HG03565 (cell line): ENCODE measurements at regions not wholly inside any gene's neighbourhood (a gene's known extent, or its start where the extent isn't known, plus 50 kb on each side); places are given as distances from the start of the nearest gene placed in this dataset.
"Not testable (repeated sequence)": the region's sequence is repeated elsewhere in the genome, so short reads cannot be mapped to it uniquely, and the experiment has no call there.

Experiments
- ATAC-seq: cut with Tn5 transposase; IDR thresholded peaks from one replicate; pipeline ENCODE4 v1.9.1; 2021; ENCODE audit warnings: mild to moderate bottlenecking, moderate library complexity; ENCODE audit not compliant: unreplicated experiment

DNA sequence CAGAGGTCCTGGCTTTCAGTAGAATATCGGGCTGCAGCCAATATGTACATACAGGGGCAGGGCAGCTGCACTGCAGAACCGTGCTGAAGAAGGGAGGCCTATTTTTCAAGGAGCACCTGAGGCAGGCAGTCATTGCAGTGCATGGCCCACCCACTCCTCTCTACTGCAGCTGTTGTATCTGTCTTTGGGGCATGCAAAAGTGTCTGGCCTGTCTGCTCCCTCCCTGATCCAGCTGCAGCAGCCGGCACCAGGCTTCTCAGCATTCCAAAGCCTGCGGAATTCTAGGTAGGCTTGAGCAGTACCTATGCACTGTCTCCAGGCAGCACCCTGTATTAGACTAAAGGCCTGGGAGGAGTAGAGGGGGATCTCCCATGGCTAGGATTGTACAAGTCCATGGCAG lies 415.2 kb upstream of the MAGEB16 start:
- no peak for ATAC-seq

DNA sequence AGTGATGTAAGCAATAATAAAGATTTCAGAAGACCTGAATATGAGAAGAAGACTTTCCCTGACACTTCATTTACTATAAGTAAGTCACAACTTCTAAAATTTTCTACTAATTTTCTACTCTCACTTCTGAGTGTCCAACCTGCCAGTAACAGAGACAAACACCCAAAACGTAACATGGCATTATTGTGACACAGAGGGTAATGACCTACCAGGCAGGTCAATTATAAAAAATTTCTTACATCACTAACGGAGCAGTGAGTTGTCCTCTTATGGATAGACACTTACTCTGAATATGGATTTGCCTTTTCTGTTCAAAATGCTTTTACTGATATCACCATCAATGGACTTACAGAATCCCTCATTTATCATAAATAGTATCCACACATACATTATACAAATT lies 405.9 kb upstream of the MAGEB16 start:
- ATAC-seq, result no peak

DNA sequence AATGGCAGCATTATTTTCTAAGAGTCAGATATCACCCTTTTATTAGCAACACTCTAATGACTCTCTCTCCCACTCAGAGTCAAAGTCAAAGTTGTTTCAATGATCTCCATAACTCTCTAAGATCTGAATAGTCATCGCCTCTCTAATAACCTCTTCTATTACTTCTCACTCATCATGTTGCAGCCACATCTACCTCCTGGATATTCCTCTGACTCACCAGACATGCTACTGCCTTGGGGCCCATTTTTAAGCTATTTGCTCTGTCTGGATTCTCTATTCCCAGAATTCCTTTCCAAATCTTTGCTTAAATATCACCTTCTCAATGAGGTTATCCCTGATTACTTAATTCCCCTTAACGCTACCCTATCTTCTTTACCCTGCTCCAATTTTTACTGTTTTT lies 391.8 kb upstream of the MAGEB16 start:
- no peak for ATAC-seq

DNA sequence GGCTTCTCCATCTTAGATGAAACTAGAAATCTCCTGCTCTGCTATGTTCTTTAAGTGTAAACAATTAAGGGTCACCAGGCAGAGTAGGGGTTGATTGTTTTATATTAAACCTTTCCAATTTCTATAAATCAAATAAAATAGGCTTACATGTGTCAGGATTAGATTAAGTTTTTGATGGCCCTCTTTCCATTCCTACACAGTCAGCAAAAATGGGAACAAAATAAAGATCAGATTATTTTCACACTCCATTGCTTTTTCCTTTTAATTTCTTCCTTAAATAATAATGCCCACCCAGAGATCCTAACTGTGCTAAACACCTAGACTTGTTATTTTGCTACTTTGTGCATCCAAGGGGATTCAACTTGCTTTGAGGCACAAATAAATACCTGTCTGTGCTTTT lies 381.4 kb upstream of the MAGEB16 start:
- ATAC-seq, result no peak

DNA sequence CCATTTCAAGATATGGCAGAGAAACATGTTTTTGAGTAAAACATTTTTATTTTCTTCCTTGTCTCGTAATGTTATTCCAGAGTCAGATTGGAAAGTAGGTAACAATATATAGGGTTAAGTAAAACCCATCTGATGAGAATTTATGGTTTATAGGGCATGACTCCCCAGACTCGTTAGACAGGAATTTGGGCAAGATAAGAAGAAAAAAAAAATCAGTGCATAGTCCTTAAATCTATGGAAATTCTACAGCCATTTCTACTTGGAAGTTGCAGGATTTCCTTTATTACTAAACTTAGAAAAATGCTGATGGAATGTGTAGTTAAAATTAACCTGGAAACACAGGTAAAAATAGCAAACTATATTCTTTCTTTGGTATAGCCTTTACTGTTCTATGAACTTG lies 366.1 kb upstream of the MAGEB16 start:
- no peak for ATAC-seq

DNA sequence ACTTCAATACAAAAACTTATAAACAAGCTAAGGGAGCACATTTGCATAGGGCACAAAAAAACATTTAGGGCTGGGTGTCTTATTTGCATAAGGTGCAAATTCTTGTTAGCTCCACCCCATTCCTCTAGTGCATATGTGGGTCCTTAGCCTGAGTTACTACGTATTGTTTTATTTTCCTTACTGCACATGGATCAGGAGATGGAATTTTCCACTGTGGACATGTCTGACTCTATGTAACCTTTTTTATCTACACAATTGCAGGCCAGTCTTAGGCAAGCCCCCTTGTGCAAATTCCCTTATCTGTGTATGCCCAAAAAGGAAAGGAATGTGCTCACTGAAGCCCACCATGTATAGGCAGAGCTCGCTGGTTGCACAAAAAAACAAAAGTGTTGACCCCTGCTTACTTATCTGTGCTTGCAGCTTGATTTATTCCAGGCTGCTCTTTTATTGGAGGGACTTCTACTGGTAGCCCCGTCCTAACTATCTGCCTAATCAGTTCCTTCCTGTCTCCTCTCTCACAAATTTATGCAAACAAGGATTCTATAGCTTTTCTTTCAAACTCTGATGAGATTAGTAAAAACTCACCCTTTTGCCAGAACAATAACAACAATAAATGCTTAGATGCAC lies 359.0 kb upstream of the MAGEB16 start:
- no peak for ATAC-seq

DNA sequence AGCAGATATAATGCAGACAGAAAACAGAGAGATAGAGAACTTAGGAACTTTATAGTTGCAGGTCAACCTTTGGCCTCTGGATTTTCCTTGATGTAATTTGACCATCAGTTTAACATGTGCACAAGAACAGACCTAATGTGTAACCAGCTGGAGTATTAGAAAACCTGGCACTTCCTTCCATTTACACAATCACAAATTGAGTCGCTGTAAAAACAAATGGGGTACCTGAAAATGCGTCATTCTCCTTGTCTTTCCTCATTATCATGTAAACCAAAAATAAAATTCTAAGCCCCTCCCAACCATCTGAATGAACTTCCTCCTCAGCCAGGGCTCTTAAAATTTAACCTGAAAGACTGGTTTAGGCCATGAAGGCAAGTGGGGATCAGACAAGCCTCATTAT lies 358.4 kb upstream of the MAGEB16 start:
- no peak for ATAC-seq

DNA sequence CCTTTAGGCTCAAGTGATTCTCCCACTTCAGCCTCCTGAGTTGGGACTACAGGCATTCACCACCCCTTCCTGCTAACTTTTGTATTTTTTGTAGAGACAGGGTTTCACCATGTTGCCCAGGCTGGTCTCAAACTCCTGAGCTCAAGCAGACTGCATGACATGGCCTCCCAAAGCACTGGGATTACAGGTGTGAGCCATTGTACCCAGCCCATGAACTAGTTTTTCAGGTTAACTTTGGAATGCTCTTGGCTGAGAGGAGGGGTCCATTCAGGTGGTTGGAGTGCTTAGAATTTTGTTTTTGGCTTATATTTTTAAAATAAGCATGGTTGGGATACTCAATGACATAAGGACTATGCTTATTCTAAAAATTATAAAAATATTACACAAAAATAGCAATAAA lies 355.7 kb upstream of the MAGEB16 start:
- ATAC-seq, result no peak

DNA sequence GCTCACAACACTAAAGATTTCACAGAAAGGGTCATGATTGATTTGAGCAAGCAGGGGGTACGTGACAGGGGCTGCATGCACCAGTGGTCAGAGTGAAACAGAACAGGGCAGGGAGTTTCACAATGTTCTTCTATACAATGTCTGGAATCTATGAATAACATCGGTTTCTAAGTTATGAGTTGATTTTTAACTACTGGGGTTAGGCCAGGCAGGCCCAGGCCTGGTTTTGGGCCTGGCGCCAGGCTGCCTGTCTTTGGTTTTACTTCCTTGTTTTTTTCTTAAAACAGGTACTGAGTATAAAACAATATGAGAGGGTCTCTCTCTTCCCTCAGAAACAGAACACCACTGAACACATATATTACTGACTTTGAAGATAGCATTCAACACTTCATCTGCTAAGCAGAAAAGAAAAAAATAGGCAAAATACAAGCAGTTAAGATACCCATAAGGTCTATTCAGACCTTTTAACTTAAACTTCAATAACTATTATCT lies 355.0 kb upstream of the MAGEB16 start:
- ATAC-seq, result not testable (repeated sequence)

DNA sequence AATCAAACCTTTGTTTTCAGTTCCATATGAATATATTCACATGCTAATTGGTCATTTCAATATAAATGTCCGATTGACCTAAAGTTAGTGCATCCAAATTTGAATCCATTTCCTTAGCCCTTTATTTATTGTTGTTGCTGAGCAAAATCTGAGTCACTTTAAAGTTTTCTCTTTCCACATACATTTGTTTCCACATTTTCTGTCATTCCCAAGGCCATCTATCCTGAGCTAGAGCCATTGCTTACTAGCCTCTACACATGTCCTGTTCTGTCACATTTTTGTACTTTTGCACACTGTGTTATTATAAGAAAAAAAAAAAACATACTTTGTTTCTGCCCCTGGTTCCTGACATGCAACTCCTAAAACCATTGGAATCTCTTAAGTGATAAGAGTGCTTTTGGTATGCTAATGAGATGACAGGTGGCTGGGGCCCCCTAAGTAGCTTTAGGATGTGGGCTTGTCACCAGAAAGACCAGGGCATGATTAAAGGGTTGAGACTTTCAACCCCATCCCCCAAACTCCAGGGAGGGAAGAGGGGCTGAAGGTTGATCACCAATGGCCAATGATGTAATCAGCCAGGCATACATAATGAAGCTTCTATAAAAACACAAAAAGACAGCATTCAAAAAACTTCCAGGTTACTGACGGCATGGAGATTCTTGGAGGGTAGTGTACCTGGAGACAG lies 353.3 kb upstream of the MAGEB16 start:
- ATAC-seq, result no peak

DNA sequence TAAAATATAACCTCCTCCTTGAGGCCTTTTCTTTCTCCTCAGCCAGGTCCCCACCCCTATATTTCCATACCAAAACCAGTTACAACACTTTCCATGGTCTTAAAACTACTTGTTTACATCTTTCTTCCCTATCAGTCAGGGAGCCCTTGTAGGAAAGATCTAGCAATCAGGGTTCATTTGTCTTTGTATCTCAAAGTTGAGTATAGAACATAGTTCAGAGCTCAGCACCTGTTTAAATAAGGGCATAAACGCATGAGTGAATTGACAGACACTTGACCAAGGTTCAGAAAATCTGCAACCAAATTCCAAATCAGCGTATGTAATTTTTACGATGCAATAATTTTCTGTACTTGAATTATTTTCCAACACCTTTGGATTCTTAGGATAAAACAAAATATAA lies 352.2 kb upstream of the MAGEB16 start:
- ATAC-seq, result no peak

DNA sequence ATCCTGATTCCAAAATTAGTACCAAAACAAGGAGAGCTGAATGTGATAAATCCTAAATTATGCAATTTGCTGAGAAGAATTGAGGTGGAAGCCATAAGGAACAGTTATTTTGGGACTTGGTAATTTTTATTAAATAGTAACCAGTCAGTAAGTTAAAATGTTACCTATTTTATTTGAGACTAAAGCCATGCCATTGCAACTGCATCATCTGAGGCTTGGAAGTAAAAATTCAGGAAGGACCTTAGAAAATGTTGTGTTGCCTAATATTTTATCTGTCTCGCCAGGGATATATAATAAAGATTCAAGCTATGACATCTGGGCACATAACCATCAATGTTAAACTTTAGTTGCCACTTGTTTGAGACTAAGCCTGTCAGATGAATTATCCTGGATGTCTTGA lies 341.3 kb upstream of the MAGEB16 start:
- no peak for ATAC-seq

DNA sequence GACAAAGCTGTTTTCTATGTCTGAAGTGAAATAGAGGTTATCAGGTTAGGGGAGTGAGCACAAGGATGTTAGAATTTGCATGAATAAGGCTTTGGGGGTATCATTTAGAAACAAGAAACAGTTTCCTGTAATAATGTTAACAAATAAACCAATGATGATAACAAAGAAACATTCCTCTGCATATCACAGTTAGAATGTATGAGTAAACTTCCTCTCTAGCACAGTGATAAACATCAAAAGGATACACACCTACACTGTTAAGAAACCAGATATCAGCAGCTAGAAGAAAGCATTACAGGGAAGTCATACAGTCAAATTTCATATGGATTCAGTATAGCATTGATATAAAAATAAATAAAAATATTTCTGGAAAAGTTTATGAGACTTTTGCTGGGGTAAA lies 340.0 kb upstream of the MAGEB16 start:
- ATAC-seq, result no peak

DNA sequence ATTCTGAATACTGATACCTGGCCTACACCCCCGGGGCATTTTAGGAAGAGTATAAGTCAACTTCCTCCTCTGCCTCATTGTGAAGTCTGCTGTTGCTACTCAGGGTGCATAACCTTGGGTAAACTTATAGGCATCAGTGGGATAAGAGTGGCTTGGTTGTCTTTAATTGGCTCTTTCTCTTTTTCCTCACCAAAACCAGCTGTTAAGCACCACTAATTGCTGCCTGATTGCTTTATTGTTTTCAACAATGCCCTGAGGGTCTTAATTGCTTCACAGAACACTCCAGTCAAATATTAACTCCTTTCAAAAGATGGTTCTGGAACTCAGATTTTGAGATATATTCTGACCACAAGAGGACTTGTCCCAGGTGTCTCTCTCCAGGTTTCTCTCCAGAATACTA lies 337.0 kb upstream of the MAGEB16 start:
- ATAC-seq, result no peak

DNA sequence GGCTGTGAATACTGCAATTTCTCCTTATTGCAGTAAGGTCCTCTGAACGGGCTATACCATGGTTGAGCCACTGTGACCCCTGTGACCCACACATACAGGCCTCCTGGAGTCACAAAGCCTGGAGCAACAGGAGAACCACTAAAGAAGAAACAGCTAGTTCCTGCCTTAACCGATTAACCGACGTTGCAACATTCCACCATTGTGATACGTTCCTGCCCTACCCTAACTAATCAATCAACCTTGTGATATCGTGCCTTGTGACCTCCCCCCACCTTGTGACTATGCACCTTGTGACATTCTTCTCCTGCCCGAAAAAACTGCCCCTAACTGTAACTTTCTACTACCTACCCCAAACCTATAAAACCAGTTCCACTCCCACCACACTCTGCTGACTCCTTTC lies 301.5 kb upstream of the MAGEB16 start:
- ATAC-seq, result not testable (repeated sequence)

DNA sequence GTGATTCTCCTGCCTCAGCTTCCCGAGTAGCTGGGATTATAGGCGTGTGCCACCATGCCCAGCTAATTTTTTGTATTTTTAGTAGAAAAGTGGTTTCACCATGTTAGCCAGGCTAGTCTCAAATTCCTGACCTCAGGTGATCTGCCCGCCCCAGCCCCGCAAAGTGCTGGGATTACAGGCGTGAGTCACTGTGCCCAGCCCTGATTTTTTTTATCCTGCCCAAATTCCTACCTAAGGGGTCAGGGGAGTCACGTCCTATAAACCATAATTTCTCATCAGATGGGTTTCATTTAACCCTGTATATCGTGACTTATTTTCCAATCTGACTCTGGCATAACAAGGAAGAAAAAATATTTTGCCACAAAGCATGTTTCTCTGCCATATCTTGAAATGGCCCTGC lies 300.7 kb upstream of the MAGEB16 start:
- ATAC-seq, result not testable (repeated sequence)

DNA sequence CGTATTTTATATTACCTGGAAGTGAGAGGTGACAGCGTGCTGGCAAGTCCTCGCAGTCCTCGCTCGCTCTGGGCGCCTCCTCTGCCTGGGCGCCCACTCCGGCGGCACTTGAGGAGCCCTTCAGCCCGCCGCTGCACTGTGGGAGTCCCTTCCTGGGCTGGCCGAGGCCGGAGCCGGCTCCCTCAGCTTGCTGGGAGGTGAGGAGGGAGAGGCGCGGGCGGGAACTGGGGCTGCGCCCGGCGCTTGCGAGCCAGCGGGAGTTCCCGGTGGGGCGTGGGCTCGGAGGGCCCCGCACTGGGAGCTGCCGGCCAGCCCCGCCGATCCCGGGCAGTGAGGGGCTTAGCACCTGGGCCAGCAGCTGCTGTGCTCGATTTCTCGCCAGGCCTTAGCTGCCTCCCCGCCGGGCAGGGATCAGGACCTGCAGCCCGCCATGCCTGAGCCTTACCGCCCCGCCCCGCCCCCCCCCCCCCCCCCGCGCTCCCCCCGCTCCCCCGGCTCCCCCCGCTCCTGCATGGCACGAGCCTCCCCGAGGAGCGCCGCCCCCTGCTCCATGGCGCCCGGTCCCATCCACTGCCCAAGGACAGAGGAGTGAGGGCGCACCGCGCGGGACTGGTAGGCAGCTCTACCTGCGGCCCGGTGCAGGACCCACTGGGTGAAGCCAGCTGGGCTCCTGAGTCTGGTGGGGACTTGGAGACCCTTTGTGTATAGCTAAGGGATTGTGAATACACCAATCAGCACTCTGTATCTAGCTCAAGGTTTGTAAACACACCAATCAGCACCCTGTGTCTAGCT lies 298.9 kb upstream of the MAGEB16 start:
- ATAC-seq, result no peak

DNA sequence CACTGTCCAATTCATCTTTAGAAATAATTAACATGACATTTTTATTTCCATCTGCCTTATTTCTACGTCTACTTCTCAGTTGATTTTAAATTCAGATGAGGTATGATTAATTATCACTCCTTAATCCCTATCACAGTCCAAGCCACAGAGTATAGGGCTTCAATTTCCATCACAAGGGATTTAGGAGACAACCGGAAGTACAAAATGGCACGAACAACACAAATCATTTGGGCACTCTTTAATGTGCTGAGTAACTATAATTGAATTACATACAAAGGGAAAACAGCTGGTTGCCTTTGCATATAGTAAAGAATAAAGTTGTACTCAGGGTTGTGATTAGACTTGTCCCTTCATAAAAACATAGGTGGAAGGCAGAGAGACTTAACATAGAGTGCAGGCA lies 290.4 kb upstream of the MAGEB16 start:
- no peak for ATAC-seq

DNA sequence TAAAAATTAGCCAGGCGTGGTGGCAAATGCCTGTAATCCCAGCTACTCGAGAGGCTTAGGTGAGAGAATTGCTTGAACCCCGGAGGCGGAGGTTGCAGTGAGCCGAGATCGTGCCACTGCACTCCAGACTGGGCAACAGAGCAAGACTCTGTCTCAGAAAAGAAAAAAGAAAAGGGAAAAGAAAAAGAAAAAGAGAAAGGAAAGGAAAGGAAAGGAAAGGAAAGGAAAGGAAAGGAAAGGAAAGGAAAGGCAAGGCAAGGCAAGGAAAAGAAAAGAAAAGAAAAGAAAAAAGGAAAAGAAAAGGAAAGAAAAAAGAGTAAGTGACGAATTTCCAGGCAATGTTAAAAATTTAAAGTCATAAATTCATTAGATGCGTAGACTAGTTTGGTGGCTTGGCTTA lies 250.1 kb upstream of the MAGEB16 start:
- not testable (repeated sequence) for ATAC-seq

DNA sequence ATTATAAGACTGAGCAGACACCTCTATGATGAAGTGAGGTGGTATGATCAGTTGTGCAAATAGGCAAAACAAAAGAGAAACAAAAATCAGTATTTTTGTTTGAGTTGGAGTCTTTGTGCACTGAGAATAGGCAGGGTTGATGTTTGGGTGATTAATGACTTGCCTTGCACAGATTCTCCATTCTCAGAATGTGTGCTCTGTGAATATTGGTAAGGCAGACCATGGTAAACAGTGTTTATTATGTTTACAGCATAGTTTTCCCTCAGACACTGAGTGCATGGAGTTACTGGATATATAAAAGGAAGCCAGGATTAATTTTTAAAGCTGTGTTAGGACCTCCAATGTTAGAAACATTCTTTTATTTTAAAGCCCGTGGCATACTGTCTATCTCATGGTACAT lies 240.2 kb upstream of the MAGEB16 start:
- ATAC-seq, result no peak

DNA sequence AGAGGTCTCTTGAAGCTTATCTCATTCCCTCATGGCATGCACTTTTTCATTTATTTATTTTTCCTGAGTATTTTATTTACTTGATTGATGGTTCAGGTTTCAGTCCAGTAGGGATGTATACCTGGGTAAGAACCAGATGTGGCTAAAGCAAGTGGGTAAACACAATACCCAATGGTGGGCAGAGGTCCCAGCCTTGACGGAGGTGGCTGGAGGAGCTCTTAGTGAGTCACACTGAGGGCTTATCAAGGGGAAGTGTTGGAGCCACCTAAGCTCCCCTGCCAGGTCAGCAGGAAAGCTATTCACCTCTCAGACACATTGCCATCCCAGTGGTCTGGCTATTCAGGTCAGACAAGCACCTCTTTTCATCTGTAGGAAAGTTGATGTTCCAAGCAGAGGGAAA lies 236.2 kb upstream of the MAGEB16 start:
- no peak for ATAC-seq

DNA sequence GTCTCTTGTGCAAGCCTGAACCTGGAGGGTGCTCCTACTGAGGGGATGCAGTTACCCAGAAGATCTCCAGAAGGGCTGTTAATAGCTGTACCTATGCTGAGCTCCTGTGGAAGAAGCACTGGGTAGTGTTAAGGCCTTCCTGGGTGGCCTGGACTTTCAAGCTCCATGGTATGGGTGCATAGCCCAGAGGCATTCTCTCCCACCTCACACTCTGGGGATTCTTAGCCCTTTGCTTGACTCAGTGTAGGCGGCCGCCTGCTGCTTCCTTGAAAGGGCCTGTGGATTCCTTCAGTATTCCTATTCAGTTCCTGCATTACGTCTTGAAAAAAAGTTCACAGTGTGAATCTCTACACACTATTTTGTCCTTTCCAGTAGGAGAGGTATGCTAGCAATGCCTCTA lies 235.7 kb upstream of the MAGEB16 start:
- ATAC-seq, result no peak
